A549 (cell line): ENCODE measurements at regions not wholly inside any gene's neighbourhood (a gene's known extent, or its start where the extent isn't known, plus 50 kb on each side); places are given as distances from the start of the nearest gene placed in this dataset.

ENCODE experiments used
- ATAC-seq, 2 experiments: fragments of 200-7000 bp in 1 of 2; fragments of >200 bp in 1 of 2; cut with Nextera tagmentation in 1 of 2; cut with Tn5 transposase in 1 of 2; 3 replicates each; pipeline versions ENCODE4 v1.8.0 to v1.9.1; 2018 to 2020; ENCODE audit warnings: mild to moderate bottlenecking in 1 of 2, moderate library complexity in 1 of 2
- CTCF ChIA-PET: fragments of 300-600 bp; sonication (Branson Sonifier 250); formaldehyde crosslinking; extraction: SDS; loops from one replicate; lab custom pipeline; 2021; ENCODE audit warnings: antibody characterized with exemption, inconsistent platforms; lab: Yijun Ruan, JAX
- POLR2A ChIA-PET: fragments of 350-600 bp; formaldehyde crosslinking; extraction: SDS; loops from one replicate; lab custom pipeline; 2021; ENCODE audit warnings: antibody characterized with exemption, inconsistent platforms; lab: Yijun Ruan, JAX
- DNase-seq, 2 experiments: peaks; one replicate each; pipeline versions ENCODE4 v3.0.0 to v3.0.0-alpha.2; 2011 to 2016; ENCODE audit warnings: low read depth in 1 of 2, low spot score in 1 of 2
- FAIRE-seq: peaks from 2 replicates; lab custom pipeline; 2011; peaks lifted over from hg19 to GRCh38; lab: Jason Lieb, UNC
- H3K27ac ChIP-seq, 2 experiments: fragments of >200 bp; sonication (Bioruptor Twin); formaldehyde crosslinking; 3 replicates each; pipeline ENCODE4 v1.5.1; 2016 to 2017
- H3K4me1 ChIP-seq: fragments of >200 bp; sonication (Bioruptor Twin); formaldehyde crosslinking; 3 replicates; pipeline ENCODE4 v1.6.1; 2016
- H3K4me2 ChIP-seq: fragments of >200 bp; sonication (Bioruptor Twin); formaldehyde crosslinking; 3 replicates; pipeline ENCODE4 v1.6.1; 2016
- H3K4me3 ChIP-seq: fragments of >200 bp; sonication (Bioruptor Twin); formaldehyde crosslinking; 3 replicates; pipeline ENCODE4 v1.5.1; 2016
- H3K9me3 ChIP-seq: fragments of >200 bp; sonication (Bioruptor Twin); formaldehyde crosslinking; 3 replicates; pipeline ENCODE4 v1.6.1; 2016
- BHLHE40 ChIP-seq: IDR thresholded peaks from 2 replicates; pipeline ENCODE4 v1.6.1; 2012; ENCODE audit warnings: low read depth, low read length, inconsistent platforms
- CBX8 ChIP-seq: fragments of 200-600 bp; sonication (generic); IDR thresholded peaks from 2 replicates; pipeline ENCODE4 v1.6.1; 2016
- CTCF ChIP-seq: fragments of >200 bp; sonication (Bioruptor Twin); formaldehyde crosslinking; IDR thresholded peaks from 3 replicates; pipeline ENCODE4 v1.5.1; 2016
- EHF ChIP-seq: fragments of 250-450 bp; sonication (Bioruptor Pico); IDR thresholded peaks from 2 replicates; pipeline ENCODE4 v1.5.0; 2020; ENCODE audit warnings: mild to moderate bottlenecking
- EP300 ChIP-seq, 2 experiments: fragments of >200 bp; sonication (Bioruptor Twin); formaldehyde crosslinking; IDR thresholded peaks; 2 replicates in 1 of 2; 3 replicates in 1 of 2; pipeline ENCODE4 v1.6.1; 2016 to 2017
- ESRRA ChIP-seq: fragments of 150-350 bp; IDR thresholded peaks from 2 replicates; pipeline ENCODE4 v1.6.1; 2014; ENCODE audit warnings: mild to moderate bottlenecking, low read length, borderline replicate concordance
- GATA3 ChIP-seq: IDR thresholded peaks from 2 replicates; pipeline ENCODE4 v1.6.1; 2012; ENCODE audit warnings: borderline replicate concordance
- HEYL ChIP-seq: fragments of 250-450 bp; sonication (Bioruptor Pico); IDR thresholded peaks from 2 replicates; pipeline ENCODE4 v1.8.0; 2021; ENCODE audit warnings: mild to moderate bottlenecking, moderate library complexity
- HOXA7 ChIP-seq: fragments of 250-450 bp; sonication (Bioruptor Pico); IDR thresholded peaks from 2 replicates; pipeline ENCODE4 v1.5.0; 2020; ENCODE audit warnings: mild to moderate bottlenecking, moderate library complexity
- HOXB13 ChIP-seq: fragments of 250-450 bp; sonication (Bioruptor Pico); IDR thresholded peaks from 2 replicates; pipeline ENCODE4 v1.5.0; 2020; ENCODE audit warnings: low read depth, mild to moderate bottlenecking, moderate library complexity
- KDM1A ChIP-seq: fragments of 200-600 bp; sonication (generic); IDR thresholded peaks from 2 replicates; pipeline ENCODE4 v1.6.1; 2016; ENCODE audit warnings: low read depth, mild to moderate bottlenecking
- MAFK ChIP-seq: fragments of 450-650 bp; IDR thresholded peaks from 2 replicates; pipeline ENCODE4 v1.6.1; 2014; ENCODE audit not compliant: partially characterized antibody
- MAX ChIP-seq: IDR thresholded peaks from 2 replicates; pipeline ENCODE4 v1.6.1; 2012
- NFE2L2 ChIP-seq: fragments of 150-350 bp; conservative IDR thresholded peaks from 2 replicates; pipeline ENCODE4 v1.6.1; 2014; ENCODE audit warnings: low read length
- PHF8 ChIP-seq: fragments of 200-600 bp; sonication (generic); IDR thresholded peaks from 2 replicates; pipeline ENCODE4 v1.6.1; 2016; ENCODE audit warnings: low read depth, mild to moderate bottlenecking, antibody characterized with exemption, moderate library complexity, borderline replicate concordance
- POLR2A ChIP-seq: IDR thresholded peaks from 2 replicates; pipeline ENCODE4 v1.6.1; 2012; ENCODE audit warnings: mild to moderate bottlenecking, low read length
- POLR2AphosphoS2 ChIP-seq: conservative IDR thresholded peaks from 2 replicates; pipeline ENCODE4 v1.6.1; 2012; ENCODE audit warnings: low read length, improper control_type of control experiment, inconsistent platforms
- RAD21 ChIP-seq, 2 experiments: fragments of >200 bp in 1 of 2; sonication (Bioruptor Twin) in 1 of 2; formaldehyde crosslinking in 1 of 2; IDR thresholded peaks in 1 of 2; conservative IDR thresholded peaks in 1 of 2; 2 replicates in 1 of 2; 3 replicates in 1 of 2; pipeline ENCODE4 v1.6.1; 2012 to 2018; ENCODE audit warnings: inconsistent platforms in 1 of 2
- REST ChIP-seq: fragments of 200-600 bp; sonication (generic); IDR thresholded peaks from 2 replicates; pipeline ENCODE4 v1.6.1; 2016; ENCODE audit warnings: antibody characterized with exemption, mild to moderate bottlenecking, moderate library complexity
- RNF2 ChIP-seq: fragments of 200-600 bp; sonication (generic); IDR thresholded peaks from 2 replicates; pipeline ENCODE4 v1.6.1; 2016; ENCODE audit warnings: low read depth, mild to moderate bottlenecking, antibody characterized with exemption, moderate library complexity, borderline replicate concordance
- SMC3 ChIP-seq: fragments of >200 bp; sonication (Bioruptor Twin); formaldehyde crosslinking; IDR thresholded peaks from 3 replicates; pipeline ENCODE4 v1.6.1; 2018; ENCODE audit warnings: inconsistent platforms
- SREBF2 ChIP-seq: fragments of 450-650 bp; IDR thresholded peaks from 2 replicates; pipeline ENCODE4 v1.6.1; 2014; ENCODE audit warnings: mild to moderate bottlenecking, moderate library complexity
- ZNF302 ChIP-seq: fragments of 250-450 bp; sonication (Bioruptor Pico); IDR thresholded peaks from 2 replicates; pipeline ENCODE4 v1.9.0; 2021; ENCODE audit warnings: inconsistent platforms, mild to moderate bottlenecking, moderate library complexity
- WGBS: methylation state at CpG from one replicate; pipeline ENCODE4 v1.1.6; 2017; ENCODE audit errors: missing lambda C conversion rate; 5-methylcytosine and 5-hydroxymethylcytosine counted together
- TF ChIP-seq, protein P1 (sequence below): fragments of 150-350 bp; IDR thresholded peaks from 2 replicates; pipeline ENCODE4 v1.6.1; 2014; ENCODE audit warnings: low read depth, mild to moderate bottlenecking, low read length

DNA sequence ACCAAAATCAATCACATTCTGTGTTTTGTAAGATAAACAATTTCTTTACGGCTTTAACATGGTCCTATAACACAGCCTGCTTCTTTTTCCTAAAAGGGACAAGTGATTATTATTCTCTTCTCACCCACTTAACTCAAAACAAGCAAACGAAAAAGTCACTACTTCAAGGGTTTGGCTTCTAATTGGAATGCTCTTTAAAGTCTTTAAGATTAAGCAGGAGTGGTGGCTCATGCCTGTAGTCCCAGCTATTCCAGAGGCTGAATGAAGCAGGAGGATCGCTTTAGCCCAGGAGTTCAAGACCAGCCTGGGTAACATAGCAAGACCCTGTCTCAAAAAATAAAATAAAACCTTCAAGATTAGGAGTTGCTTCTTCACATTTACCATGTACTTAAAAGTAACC lies 66.6 kb upstream of the CNEP1R1 start:
- no peak overlapping the region for H3K4me2 ChIP-seq
- no peak for TF ChIP-seq ZNF302 (CRISPR knock-in tag)
- TF ChIP-seq HOXB13 = no peak
- no peak for TF ChIP-seq HOXA7 (CRISPR knock-in tag)
- TF ChIP-seq GATA3 = no peak
- TF ChIP-seq SMC3 = no peak
- TF ChIP-seq ESRRA = no peak
- no peak for TF ChIP-seq MAX
- no peak for TF ChIP-seq POLR2AphosphoS2
- no peak for TF ChIP-seq POLR2A
- no peak for TF ChIP-seq BHLHE40
- TF ChIP-seq, all 56 proteins: peak for 0
- CTCF ChIA-PET = interaction anchor here (0.5 to 2.7 kb wide), 9 partner anchors 11 to 950 kb away, joined by 3 to 11 read pairs (median 4); partner anchors contain the start of gene CNEP1R1
- ATAC-seq (no peak), FAIRE-seq (no peak), DNase-seq (no peak)
- Histone ChIP-seq H3K4me1 (no peaks in the 10 kb centered on the region), H3K27ac (no peak overlapping the region), H3K4me3 (no peak overlapping the region), H3K9me3 (no peaks in the 10 kb centered on the region)
- WGBS = 53% methylated on average over 3 of the region's 3 CpGs
- POLR2A ChIA-PET = no interaction called here

- Histone ChIP-seq H3K27ac (no peak overlapping the region), H3K4me1 (no peaks in the 10 kb centered on the region), H3K4me3 (no peak overlapping the region), H3K4me2 (no peak overlapping the region), H3K9me3 (no peaks in the 10 kb centered on the region)
- DNase-seq (no peak), FAIRE-seq (no peak), ATAC-seq (no peak)
- ChIA-PET CTCF (no interaction called here), POLR2A (no interaction called here)
- TF ChIP-seq EP300 (IDR thresholded peaks at IDR 0.05) = no peak
- TF ChIP-seq POLR2A = no peak
- no peak for TF ChIP-seq KDM1A
- TF ChIP-seq GATA3 = no peak
- no peak for TF ChIP-seq PHF8
- no peak for TF ChIP-seq REST
- no peak for TF ChIP-seq NFE2L2
- TF ChIP-seq MAX = no peak
- no peak for TF ChIP-seq HEYL
- TF ChIP-seq, protein P1, sequence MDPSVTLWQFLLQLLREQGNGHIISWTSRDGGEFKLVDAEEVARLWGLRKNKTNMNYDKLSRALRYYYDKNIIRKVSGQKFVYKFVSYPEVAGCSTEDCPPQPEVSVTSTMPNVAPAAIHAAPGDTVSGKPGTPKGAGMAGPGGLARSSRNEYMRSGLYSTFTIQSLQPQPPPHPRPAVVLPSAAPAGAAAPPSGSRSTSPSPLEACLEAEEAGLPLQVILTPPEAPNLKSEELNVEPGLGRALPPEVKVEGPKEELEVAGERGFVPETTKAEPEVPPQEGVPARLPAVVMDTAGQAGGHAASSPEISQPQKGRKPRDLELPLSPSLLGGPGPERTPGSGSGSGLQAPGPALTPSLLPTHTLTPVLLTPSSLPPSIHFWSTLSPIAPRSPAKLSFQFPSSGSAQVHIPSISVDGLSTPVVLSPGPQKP = no peak
- TF ChIP-seq EHF (CRISPR knock-in tag) = no peak
- TF ChIP-seq CTCF = no peak
- no peak for TF ChIP-seq CBX8
- no peak for TF ChIP-seq RNF2
- no peak for TF ChIP-seq SREBF2
- no peak for TF ChIP-seq HOXB13
- no peak for TF ChIP-seq MAFK
- TF ChIP-seq ESRRA = no peak
- no peak for TF ChIP-seq RAD21 (conservative IDR thresholded peaks at IDR 0.05 in 1 of 2, IDR thresholded peaks at IDR 0.05 in 1 of 2)
- 58% methylated on average over 11 of the region's 11 CpGs for WGBS
These were observed 65.3 kb upstream of the CNEP1R1 start for GRCh38 chr16:49959552-49960277.
